Stimulated activated CD4-positive, alpha-beta T cell treated with anti-CD3 and anti-CD28 coated beads, TNF-alpha, amount 100 ng/mL, for 48 hours (primary cell): ENCODE measurements at regions not wholly inside any gene's neighbourhood (a gene's known extent, or its start where the extent isn't known, plus 50 kb on each side); places are given as distances from the start of the nearest gene placed in this dataset.
"Not testable (repeated sequence)": the region's sequence is repeated elsewhere in the genome, so short reads cannot be mapped to it uniquely, and the experiment has no call there.

Experiments
- DNase-seq, 3 donors: peaks; one replicate each; pipeline ENCODE4 v3.0.0-alpha.2; 2020; ENCODE audit warnings: low read depth in 3 of 3

DNA sequence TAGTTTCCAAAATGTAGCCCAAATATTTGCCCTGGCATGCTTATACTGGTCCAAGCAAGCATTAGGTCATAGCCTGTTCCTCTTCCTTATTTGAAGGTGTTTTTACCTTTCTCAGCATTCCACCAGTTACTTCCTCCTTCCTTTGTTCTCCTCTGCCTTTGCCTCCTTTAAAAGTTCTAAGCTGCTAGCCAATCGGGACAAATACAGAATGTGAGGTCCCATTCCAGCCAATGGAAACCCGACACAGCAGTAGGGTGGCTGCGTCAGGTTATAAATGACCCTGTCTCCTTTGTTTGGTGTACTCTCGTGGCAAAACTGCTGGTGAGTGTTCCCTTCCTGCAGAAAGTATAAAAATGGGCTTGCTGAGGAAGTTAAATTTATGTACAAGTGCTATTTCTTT, 452.0 kb upstream of the ADARB2 start:
- DNase-seq = not testable (repeated sequence)

DNA sequence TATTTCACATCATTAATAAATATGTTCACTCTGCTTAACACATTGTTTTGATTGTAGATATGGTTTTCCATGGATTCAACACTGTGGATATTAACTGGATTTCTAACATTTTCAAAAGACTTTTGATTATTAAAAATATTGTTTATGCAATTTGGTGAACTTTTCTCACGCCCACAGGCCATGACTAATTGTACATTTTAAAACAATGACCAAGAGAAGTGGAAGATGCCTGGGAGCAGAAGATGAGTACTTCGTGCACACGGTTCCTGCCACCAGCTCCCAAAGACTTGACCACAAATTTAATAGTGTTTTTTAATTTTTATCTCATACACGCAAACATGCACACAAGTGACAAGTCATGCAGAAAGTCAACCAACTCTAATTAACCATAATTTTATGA, 451.0 kb upstream of the ADARB2 start:
- no peak for DNase-seq

DNA sequence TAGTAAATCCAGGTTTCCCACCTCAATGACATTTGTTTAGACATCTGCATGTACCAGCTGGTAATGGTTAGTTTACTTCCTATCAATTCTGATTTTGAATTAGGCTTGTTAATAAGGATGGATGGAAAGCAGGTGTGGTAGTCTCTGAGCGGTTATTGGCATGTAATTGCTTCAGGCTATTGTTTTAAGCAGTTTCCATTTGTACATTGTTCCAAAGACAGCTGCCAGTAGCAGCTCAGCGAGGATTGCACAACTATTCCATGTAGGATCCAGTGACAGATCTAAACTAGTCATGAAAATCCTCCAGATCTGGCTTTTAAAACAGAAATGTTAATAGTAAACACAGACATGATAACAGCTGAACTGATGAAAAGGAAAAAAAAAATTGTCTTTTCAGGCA, 436.0 kb upstream of the ADARB2 start:
- no peak for DNase-seq

DNA sequence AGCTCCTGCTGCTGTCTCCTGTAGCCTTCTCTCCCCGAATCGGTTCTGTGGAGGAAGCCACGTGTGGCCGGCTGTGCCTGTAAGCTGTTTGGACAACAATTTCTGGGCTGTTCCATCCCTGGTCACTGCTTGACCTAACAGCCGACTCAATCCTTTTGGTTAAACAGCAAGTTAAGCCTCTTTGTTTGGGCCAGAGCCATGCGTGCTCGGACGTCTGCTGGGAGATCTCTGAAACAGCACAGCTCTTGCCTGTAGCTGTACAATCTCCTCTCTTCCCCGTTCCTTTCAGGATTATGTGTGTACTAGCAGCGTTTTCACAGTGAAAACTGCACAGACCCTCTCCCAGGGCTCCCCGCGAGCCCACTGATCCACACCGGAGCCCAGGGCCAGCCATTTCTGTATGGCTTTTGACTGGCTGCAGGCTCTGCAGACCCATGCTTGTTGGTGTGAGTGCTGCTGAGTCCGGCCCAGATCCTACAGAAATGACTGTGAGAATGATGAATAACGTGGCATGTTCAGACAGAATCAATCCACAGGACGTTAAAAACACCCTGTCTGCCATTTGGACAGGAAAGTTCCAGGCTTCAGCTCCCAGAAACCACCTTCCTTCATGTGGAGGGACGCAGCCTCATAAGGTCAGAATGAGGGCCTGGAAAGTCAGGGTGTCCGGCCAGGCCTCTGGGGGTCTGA, 428.6 kb upstream of the ADARB2 start:
- no peak for DNase-seq

DNA sequence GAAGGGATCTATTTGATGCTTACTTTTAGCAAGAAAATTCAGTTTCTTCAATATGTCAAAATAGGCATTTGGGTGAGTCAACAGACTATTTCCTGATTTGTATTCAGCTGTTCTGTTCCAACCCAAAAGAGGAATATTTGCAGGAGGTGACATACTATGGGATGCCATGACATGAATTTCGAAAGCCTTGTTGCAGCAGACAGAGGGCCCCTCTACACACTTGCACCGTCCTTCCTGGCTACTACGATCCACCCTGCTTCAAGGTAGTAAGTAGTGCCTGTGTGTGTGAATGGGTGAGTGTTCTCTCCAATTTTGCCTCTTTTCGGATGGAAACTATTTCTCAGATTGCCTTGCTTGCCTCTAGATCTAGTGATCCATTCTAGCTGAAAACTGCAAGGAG, 413.0 kb upstream of the ADARB2 start:
- DNase-seq = no peak

DNA sequence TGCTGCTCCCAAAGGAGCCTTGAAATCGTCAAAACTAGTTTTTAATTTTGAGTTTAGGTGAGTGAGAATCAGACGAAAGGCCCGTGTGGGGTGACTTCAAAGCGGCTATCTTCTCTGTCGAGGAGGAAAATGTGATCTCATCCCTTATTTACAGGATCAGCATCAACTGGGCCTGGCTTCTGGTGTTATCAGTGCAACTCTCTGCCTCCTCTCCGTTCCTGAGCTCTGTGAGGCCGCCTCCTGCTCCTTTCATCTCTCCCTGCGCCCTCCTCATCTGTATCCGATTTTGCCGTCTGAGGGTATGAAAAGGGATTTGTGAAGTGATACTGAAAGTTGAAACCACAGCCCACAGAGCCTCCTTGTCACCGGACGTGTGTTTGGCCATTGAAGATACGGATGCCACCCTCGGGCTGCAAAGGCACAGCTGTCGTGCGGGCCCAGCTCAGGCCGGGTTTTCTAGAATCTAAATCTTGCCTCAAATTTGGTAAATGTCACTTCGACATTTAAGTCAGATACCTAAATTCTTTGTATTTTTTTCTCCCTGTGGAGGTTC, 408.7 kb upstream of the ADARB2 start:
- DNase-seq = no peak

DNA sequence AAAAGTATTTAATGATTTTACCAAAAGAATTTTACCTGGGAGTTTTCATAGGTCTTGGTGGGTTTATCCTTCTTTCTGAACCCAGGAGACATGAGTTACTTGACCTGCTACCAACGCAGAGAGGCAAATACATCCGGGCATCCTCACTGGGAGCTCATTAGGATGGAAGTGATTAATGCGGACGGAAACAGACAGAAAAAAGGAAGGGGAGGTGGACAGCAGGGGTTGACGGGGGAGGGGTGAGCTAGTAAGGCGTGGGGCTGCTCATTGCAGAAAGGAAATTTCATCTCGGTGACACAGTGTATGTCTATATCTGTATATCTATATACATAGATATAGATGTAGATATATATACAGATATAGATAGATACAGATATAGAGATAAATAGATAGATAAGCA, 408.2 kb upstream of the ADARB2 start:
- no peak for DNase-seq

DNA sequence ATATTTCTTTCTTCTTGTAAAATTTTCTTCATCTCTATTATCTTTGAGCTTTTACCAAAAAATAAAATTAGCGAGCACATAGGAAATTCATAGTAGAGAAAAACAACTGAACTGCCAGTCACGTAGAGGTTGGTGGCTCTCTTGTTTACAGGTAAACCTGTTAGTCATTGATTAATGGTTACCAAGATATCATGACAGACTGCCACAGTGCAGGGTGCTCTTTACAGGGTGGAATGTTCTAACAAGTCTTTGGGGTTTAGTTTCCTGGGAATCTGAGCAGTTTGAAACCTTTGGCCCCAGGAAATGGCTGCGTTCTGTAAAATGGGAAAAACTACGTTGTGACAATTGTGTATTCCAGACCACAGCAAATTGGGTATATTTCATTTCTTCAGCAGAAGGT, 407.3 kb upstream of the ADARB2 start:
- DNase-seq = no peak

DNA sequence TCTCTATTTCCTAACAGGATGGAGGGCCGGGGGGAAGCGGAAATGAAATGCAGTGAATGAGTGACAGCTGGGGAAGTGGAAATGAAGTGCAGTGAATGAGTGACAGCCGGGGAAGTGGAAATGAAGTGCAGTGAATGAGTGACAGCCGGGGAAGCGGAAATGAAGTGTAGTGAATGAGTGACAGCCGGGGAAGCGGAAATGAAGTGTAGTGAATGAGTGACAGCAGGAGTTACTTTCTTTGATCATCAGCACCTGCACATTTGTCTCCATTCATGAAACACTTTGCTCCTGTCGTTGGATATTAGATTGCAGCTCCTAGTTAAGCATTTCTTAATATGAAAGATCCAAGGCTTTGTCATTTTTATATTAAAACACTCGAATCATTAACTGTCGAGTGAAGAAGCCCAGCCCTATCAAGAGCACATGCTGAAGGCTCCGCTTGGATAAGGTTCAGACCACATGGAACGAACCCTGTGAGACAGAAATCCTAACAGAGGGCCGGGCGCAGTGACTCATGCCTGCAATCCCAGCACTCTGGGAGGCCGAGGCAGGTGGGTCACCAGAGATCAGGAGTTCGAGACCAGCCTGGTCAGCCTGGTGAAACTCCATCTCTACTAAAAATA, 406.0 kb upstream of the ADARB2 start:
- no peak for DNase-seq

DNA sequence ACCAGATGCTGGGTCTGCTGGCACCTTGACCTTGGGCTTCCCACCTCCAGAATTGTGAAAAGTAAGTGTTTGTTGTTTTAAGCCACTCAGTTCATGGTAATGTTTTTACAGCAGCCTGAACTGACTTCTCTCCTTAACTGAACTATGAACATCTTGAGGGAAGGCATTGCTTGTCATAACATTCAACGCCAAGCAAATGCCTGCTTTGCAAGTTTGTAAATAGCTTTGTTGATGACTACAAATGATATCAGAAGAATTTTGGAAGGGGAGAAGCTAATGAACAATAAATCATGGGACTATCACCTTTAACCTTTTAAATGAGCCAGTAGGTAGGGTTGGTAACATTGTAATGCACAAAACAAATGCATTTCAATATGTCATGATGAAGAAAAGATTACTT, 402.4 kb upstream of the ADARB2 start:
- DNase-seq = no peak

DNA sequence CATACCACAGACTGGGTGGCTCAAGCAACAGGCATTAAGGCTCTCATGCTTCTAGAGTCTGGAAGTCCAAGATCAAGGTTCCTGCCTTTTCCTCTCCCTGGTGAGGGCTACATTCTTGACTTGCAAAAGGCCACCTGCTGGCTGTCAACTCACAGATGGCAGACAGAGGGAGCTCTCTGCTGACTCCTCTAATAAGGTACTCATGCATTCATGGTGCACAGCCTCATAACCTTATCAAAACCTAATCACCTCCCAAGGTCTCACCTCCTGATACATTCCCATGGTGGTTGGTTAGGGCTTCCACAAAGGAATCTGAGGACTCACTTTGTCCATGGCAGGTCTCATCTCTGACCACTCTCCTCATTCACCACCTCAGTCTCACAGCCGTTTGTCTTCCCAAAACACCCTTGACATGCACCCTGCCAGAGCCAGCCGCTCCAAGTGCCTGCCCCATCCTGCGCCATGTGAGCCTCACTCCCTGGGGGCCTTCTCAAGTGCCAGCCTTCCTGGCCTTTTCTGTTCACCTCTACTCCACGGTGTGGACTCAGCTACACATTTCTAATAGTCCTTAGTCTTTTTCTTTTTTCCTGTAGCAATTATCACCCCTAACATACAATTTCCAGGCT, 400.3 kb upstream of the ADARB2 start:
- DNase-seq = no peak

DNA sequence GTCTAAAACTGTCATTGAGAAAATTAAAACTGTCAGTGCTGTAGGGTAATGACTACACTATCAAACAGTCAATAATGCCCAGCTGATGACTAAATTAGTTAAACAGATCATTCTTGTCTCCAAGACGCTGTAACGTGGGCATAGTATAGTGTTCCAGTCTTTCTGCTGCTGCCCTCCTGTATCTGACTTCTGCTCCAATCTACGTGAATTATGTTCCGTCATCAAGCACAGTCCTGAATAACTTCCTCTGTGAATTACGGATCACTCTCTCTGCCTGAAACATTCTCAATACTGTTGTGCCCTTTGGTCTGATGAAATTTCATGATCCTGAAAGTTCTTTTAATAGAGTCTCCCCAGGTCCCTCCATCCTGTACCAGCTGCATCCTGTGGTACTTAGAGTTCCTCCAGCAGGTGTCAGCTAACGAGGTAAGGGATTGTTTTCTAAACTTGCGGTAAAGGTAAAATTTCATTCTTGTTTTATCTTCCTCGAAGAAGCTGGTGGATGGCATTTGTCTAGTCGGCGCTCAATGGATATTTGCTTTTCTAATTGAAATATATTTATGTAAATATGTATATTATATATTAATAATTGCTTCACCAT, 393.5 kb upstream of the ADARB2 start:
- no peak for DNase-seq

DNA sequence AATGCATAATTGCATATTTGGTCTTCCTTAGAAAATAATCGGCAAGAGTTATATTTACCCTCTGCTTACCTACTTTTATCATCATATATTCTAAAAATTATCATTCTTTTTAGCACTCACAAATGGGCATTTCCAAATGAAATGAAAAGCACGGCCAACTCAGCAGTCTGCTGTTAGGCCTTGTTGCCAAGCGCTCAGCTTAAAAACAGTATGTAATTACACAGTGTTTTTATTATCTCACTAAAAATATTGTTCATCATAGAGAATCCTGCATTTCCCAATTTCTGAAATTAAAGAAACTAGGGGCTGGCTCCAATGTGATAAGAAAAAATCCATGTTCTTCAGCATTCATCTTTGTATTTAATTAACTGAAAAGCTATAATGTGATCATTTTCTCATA, 391.7 kb upstream of the ADARB2 start:
- no peak for DNase-seq

DNA sequence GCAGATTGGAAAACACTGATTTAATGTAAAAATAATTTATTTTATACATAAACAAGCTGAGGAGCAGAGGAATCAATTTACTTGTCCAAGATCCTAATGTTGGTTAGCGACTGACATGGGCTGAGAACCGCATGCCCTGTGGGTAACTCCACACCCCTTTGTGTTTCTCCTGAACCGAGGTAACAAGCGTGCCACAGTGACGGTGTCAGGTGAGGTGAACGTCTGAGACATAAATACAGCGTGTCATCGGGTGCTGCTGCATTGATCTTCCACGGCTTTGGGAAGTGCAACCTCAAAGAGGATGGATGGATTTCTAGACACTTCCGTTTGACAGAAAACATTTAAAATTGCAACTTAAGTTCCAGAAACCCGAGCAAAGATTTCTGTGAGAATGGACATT, 386.8 kb upstream of the ADARB2 start:
- DNase-seq = no peak

DNA sequence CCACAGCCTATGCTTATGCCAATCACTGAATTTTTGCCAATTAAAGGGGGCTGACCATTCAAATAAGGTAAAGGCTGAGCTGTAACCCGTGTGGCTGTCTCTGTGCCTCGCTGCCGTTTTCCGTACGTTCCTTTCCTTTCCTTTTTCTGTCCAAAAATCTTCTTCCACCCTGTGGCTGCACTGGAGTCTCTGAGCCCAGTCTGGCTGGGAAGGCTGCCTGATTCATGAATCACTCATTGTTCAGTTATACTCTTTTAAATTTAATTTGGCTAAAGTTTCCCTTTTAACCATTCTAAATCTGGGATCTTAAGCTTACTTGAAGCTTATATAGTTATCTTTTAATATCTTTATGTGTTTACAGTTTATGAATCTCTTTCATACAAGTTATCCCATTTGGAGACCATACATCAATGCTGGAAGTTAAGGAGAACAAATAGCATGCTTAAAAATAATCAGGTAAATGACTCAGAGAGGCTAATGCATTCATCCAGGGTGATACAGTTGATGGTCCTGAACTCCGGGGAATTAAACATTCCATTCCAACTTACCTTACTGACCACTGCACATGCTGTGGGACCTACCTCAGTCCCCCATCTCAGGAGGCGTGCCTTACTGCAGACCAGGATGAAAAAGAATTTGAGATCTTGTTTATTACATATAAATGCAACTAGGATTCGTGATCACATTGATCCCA, 385.3 kb upstream of the ADARB2 start:
- no peak for DNase-seq

DNA sequence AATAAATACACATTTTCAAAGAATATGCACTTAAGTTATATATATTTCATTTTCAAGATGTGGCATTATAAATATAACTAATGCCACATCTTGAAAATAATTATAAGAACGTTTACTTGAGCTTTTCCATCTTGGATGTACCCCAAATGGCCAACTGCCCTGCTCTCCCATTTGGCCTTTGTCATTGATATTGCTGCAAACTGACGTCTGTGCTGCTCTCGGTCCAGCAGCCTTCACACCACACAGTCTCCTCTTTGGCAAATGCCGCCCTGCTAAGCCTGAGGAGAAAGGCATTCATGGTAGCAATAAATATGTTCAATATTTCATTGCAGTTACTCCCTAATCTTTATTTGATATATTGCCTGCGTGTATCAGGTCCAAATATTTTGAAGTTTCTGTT, 384.6 kb upstream of the ADARB2 start:
- DNase-seq = no peak

DNA sequence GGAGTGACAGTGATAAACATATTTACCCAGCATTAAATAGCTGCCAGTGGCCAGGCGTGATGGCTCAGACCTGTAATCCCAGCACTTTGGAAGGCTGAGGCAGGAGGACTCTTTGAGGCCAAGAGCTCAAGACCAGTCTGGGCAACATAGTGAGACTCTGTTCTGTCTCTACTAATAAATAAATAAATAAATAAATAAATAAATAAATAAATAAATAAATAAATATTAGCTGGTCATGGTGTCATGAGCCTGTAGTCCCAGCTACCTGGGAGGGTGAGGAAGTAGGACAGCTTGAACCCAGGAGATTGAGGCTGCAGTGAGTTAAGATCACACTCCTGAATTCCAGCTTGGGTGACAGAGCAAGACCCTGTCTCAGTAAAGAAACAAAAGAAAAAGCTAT, 384.0 kb upstream of the ADARB2 start:
- no peak for DNase-seq

DNA sequence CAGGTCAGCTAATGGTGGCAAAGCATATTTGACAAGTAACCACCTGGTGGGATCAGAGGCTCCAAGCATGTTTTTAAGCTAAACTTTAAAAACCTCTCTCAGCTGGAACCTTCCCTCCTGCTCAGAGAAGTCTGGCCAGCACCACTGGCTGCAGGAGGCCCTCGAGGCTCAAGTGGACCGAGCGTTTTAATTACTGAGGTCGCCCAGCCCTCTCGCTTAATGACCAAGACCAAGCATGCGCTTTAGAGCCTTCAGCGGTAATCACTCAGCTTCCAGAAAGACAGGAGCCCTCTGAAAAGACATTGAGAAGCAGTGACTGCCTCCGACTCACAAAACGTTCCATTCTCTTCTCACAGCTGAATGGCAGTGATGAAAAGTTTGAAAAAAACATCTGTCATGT, 383.4 kb upstream of the ADARB2 start:
- DNase-seq = no peak

DNA sequence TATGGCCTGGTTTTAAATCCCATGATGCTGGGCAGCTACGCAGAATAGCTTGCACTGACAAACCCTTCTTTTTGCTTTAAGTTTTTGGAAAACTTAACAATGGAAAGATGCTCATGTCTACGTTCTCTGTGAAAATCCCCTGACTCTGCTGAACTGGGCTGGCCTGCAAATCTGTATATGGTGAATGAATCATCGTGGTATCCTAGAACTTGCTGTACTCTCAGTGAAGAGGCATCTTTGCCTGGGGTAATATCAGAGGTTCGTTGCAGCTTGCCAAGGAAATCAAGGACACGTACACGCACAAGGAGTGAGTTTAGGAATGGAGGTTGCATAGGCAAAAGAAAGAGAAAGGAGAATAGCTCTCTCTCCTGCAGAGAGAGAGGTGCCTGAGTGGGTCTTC, 382.0 kb upstream of the ADARB2 start:
- no peak for DNase-seq

DNA sequence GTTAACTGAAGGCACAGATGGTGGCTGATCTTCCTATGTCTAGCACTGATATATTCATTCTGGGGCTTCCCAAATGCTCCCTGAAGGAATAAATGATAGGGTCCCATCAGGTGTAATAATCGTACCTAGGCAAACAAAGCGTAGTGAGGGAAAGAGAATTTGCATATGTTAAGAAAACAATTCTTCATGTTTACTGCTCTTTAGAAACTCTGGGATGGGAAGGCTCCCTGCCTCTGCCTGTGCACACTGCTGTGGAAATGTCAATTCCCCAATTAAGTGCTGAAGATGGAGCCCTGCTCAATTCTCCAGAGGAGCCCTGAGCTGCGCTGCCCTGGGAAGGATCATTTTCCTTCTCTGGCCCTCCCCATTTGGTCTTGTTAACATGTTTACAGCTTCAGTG, 380.9 kb upstream of the ADARB2 start:
- DNase-seq = no peak

DNA sequence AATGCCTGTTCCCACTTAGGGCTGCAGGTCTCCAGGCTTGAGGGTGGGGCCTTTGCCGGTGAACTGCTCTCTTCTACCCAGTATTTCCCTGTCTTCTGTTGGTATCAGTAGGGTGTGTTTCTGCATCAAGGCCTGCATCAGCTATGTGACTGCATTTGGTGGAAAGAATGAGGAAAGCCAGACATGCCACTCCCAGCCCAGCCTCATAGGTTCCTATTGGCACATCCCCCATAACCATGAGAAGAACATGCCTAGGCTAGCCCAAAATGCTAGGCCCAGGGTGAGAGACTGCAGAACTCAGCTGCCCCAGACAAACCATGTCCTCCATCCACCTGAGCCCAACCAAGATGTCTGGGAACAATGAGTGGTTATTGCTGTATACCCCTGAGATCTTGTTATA, 380.3 kb upstream of the ADARB2 start:
- no peak for DNase-seq

DNA sequence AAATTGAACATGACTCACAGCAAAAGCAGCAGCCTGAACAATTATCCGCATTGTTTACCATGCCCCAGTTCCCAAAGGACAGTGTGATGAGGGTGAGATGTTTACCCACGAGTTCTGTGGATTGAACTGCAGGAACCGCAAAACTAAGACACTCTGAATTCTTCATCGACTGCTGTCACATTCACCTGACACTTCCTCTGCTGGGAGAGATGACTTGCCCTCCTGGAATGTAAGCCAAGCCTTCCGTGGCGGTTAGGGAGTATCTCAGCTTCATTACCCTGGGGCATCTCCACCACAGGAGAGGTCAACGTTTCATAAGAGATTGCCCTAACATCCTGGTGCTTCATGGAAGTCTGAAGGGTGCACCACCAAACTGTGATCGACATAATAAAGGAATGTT, 374.6 kb upstream of the ADARB2 start:
- DNase-seq = no peak
